WTC11 (cell line): ENCODE measurements at regions not wholly inside any gene's neighbourhood (a gene's known extent, or its start where the extent isn't known, plus 50 kb on each side); places are given as distances from the start of the nearest gene placed in this dataset.
A peak's percentile ranks its signal among the peaks of the same experiment; 100 is the strongest.

ENCODE experiments used
- ATAC-seq: fragments of 200-7000 bp; cut with Tn5 transposase; 2 replicates; pipeline ENCODE4 v1.10.0; 2021; ENCODE audit warnings: mild to moderate bottlenecking, moderate library complexity
- CTCF ChIA-PET: fragments of 300-600 bp; sonication (Branson Sonifier 250); formaldehyde crosslinking; loops from one replicate; lab custom pipeline; 2021; ENCODE audit warnings: antibody characterized with exemption; lab: Charles Lee
- POLR2A ChIA-PET: fragments of 350-600 bp; sonication (Branson Sonifier 250); formaldehyde crosslinking; loops from one replicate; lab custom pipeline; 2021; ENCODE audit warnings: antibody characterized with exemption; lab: Charles Lee
- DNase-seq: peaks from one replicate; pipeline ENCODE4 v3.0.0; 2021; ENCODE audit warnings: low spot score
- H3K27ac Mint-ChIP-seq: 2 replicates; pipeline ENCODE4 v1.8.0; 2021; ENCODE audit warnings: mixed read lengths
- H3K27me3 Mint-ChIP-seq: 2 replicates; pipeline ENCODE4 v1.8.0; 2021; ENCODE audit warnings: low read depth, mild to moderate bottlenecking, moderate library complexity, mixed read lengths
- H3K36me3 Mint-ChIP-seq: 2 replicates; pipeline ENCODE4 v1.8.0; 2021; ENCODE audit warnings: mixed read lengths
- H3K4me1 Mint-ChIP-seq: 2 replicates; pipeline ENCODE4 v1.8.0; 2022; ENCODE audit warnings: mixed read lengths
- H3K4me3 Mint-ChIP-seq: 2 replicates; pipeline ENCODE4 v1.8.0; 2021; ENCODE audit warnings: mild to moderate bottlenecking, moderate library complexity, mixed read lengths
- H3K9me3 Mint-ChIP-seq: 2 replicates; pipeline ENCODE4 v1.8.0; 2021; ENCODE audit warnings: mixed read lengths
- CREB1 ChIP-seq: sonication (generic); formaldehyde crosslinking; IDR thresholded peaks from 2 replicates; pipeline ENCODE4 v1.8.0; 2023; ENCODE audit warnings: mild to moderate bottlenecking, missing genetic modification reagents
- FOXK1 ChIP-seq: sonication (generic); formaldehyde crosslinking; IDR thresholded peaks from 2 replicates; pipeline ENCODE4 v1.8.0; 2022; ENCODE audit warnings: mild to moderate bottlenecking, moderate library complexity, missing genetic modification reagents
- FOXP1 ChIP-seq: sonication (generic); formaldehyde crosslinking; IDR thresholded peaks from 2 replicates; pipeline ENCODE4 v1.8.0; 2022; ENCODE audit warnings: missing genetic modification reagents, mild to moderate bottlenecking, moderate library complexity, borderline replicate concordance
- GRHL2 ChIP-seq: fragments of 250-450 bp; sonication (Bioruptor Pico); IDR thresholded peaks from 2 replicates; pipeline ENCODE4 v1.8.0; 2022; ENCODE audit warnings: mild to moderate bottlenecking, moderate library complexity; ENCODE audit not compliant: insufficient replicate concordance, severe bottlenecking
- KAT7 ChIP-seq: sonication (generic); formaldehyde crosslinking; IDR thresholded peaks from 2 replicates; pipeline ENCODE4 v1.8.1; 2023; ENCODE audit warnings: missing genetic modification reagents, mild to moderate bottlenecking, borderline replicate concordance
- MXD4 ChIP-seq: fragments of 250-450 bp; sonication (Bioruptor Pico); IDR thresholded peaks from 2 replicates; pipeline ENCODE4 v1.8.0; 2021; ENCODE audit warnings: mild to moderate bottlenecking, moderate library complexity, borderline replicate concordance
- MYBL2 ChIP-seq: sonication (generic); formaldehyde crosslinking; IDR thresholded peaks from 2 replicates; pipeline ENCODE4 v1.8.1; 2023; ENCODE audit warnings: mild to moderate bottlenecking, moderate library complexity, missing genetic modification reagents
- NFATC4 ChIP-seq: fragments of 250-450 bp; sonication (Bioruptor Pico); IDR thresholded peaks from 2 replicates; pipeline ENCODE4 v1.9.0; 2021; ENCODE audit warnings: mild to moderate bottlenecking
- TCF7 ChIP-seq: sonication (generic); formaldehyde crosslinking; IDR thresholded peaks from 2 replicates; pipeline ENCODE4 v1.8.0; 2022; ENCODE audit warnings: mild to moderate bottlenecking, low read depth, missing genetic modification reagents, moderate library complexity
- TF ChIP-seq, protein P1 (sequence below): sonication (generic); formaldehyde crosslinking; IDR thresholded peaks from 2 replicates; pipeline ENCODE4 v1.8.1; 2023; ENCODE audit warnings: mild to moderate bottlenecking, missing genetic modification reagents, borderline replicate concordance
- TF ChIP-seq, protein P2 (sequence below): fragments of 250-450 bp; sonication (Bioruptor Pico); conservative IDR thresholded peaks from 2 replicates; pipeline ENCODE4 v1.9.0; 2021; ENCODE audit warnings: mild to moderate bottlenecking
- TF ChIP-seq, protein P3 (sequence below): fragments of 200-600 bp; IDR thresholded peaks from 2 replicates; pipeline ENCODE4 v1.8.0; 2022; ENCODE audit warnings: antibody characterized with exemption
- TF ChIP-seq, protein P4 (sequence below): sonication (generic); formaldehyde crosslinking; IDR thresholded peaks from 2 replicates; pipeline ENCODE4 v1.8.0; 2022; ENCODE audit warnings: missing genetic modification reagents
- TF ChIP-seq, protein P5 (sequence below): sonication (generic); formaldehyde crosslinking; IDR thresholded peaks from 2 replicates; pipeline ENCODE4 v1.8.1; 2023; ENCODE audit warnings: mild to moderate bottlenecking, missing genetic modification reagents
- TF ChIP-seq, protein P6 (sequence below): sonication (generic); formaldehyde crosslinking; IDR thresholded peaks from 2 replicates; pipeline ENCODE4 v1.8.1; 2022; ENCODE audit warnings: mild to moderate bottlenecking, missing genetic modification reagents, moderate library complexity, borderline replicate concordance

DNA sequence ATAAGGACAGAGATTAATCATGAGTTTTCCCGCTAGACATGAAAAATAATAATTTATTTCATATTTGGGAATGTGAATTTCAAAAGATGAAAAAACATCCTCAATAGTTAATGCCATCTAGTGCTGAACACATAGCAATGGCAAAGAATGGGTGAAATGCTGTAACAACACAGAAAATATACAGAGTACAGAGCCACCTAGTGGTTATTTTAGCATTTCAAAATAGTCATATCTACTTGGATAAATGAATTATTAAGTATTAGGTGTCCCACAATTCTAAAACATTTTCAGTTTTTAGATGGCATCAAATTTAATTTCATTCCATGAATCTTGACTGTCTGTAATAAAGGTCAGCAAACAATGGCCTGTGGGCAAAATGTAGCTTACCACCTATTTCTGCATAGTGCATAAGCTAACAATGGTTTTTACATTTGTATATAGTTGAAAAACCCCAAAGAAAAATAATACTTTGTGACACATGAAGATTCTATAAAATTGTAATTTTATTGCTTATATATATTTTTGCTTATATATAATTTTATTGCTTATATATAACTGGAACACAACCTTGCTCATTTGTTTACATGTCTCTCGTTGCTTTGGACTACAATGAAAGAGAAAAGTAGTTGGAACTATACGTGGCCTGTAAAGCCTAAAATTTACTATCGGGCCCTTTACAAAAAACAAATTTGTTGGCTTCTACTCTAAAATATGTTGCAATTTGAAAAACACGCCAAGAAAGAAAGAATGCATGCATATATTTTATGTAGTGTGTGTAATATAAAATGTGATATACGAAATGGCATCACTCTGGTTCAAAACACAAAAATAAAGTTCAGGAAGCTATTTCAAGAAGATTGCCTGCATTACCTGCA is 99.1 kb upstream of the FAM47C start:
- no peak for ATAC-seq
- Mint-ChIP-seq H3K36me3 (peaks cover 16% of the 10 kb centered on the region), H3K9me3 (peaks cover 7% of the 10 kb centered on the region), H3K4me3 (no peak overlapping the region)
- CTCF ChIA-PET, result interaction anchor here (1.0 kb wide), 1 partner anchor 12 kb away, joined by 3 read pairs; no protein-coding TSS in a partner anchor
- TF ChIP-seq, protein P1, sequence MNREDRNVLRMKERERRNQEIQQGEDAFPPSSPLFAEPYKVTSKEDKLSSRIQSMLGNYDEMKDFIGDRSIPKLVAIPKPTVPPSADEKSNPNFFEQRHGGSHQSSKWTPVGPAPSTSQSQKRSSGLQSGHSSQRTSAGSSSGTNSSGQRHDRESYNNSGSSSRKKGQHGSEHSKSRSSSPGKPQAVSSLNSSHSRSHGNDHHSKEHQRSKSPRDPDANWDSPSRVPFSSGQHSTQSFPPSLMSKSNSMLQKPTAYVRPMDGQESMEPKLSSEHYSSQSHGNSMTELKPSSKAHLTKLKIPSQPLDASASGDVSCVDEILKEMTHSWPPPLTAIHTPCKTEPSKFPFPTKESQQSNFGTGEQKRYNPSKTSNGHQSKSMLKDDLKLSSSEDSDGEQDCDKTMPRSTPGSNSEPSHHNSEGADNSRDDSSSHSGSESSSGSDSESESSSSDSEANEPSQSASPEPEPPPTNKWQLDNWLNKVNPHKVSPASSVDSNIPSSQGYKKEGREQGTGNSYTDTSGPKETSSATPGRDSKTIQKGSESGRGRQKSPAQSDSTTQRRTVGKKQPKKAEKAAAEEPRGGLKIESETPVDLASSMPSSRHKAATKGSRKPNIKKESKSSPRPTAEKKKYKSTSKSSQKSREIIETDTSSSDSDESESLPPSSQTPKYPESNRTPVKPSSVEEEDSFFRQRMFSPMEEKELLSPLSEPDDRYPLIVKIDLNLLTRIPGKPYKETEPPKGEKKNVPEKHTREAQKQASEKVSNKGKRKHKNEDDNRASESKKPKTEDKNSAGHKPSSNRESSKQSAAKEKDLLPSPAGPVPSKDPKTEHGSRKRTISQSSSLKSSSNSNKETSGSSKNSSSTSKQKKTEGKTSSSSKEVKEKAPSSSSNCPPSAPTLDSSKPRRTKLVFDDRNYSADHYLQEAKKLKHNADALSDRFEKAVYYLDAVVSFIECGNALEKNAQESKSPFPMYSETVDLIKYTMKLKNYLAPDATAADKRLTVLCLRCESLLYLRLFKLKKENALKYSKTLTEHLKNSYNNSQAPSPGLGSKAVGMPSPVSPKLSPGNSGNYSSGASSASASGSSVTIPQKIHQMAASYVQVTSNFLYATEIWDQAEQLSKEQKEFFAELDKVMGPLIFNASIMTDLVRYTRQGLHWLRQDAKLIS (CRISPR knock-in tag), result no peak
- TF ChIP-seq, protein P2, sequence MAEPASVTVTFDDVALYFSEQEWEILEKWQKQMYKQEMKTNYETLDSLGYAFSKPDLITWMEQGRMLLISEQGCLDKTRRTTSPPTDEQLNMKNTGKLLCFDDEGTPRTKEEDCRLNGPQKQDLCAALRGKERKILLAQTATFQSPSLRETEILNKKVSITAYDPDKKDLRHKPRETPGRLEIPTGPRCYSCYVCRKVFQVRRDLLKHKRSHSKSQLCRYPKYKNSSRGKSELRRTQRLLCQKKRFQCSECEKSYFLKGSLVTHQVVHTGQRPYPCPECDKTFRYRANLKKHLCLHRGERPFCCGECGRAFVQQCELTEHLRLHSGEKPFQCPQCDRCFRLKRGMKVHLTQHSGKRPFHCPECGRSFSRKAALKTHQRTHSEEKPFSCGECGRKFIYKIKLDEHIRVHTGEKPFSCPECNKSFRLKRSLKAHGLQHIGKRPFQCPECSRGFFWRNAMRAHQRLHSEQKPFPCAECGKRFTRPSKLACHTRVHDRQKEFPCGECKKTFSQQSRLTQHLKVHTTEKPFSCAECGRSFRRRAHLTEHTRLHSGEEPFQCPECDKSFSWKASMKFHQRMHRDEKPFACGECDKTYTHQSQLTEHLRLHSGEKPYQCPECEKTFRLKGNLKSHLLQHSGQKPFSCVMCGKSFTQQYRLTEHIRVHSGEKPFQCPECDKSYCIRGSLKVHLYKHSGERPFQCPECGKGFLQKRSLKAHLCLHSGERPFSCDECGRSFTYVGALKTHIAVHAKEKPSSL (CRISPR knock-in tag), result no peak
- no peak for TF ChIP-seq FOXP1 (CRISPR knock-in tag)
- TF ChIP-seq TCF7 (CRISPR knock-in tag), result no peak
- TF ChIP-seq MYBL2 (CRISPR knock-in tag), result no peak
- no peak for TF ChIP-seq MXD4 (CRISPR knock-in tag)
- TF ChIP-seq, protein P3, sequence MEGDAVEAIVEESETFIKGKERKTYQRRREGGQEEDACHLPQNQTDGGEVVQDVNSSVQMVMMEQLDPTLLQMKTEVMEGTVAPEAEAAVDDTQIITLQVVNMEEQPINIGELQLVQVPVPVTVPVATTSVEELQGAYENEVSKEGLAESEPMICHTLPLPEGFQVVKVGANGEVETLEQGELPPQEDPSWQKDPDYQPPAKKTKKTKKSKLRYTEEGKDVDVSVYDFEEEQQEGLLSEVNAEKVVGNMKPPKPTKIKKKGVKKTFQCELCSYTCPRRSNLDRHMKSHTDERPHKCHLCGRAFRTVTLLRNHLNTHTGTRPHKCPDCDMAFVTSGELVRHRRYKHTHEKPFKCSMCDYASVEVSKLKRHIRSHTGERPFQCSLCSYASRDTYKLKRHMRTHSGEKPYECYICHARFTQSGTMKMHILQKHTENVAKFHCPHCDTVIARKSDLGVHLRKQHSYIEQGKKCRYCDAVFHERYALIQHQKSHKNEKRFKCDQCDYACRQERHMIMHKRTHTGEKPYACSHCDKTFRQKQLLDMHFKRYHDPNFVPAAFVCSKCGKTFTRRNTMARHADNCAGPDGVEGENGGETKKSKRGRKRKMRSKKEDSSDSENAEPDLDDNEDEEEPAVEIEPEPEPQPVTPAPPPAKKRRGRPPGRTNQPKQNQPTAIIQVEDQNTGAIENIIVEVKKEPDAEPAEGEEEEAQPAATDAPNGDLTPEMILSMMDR, result peak; percentile 17; the same call in 1 of the 2 replicates
- TF ChIP-seq, all 79 proteins: peak for 1
- H3K27me3 Mint-ChIP-seq, result no peaks in the 10 kb centered on the region; the same call in 1 of the 2 replicates
- H3K27ac Mint-ChIP-seq, result no peak overlapping the region
- POLR2A ChIA-PET, result no interaction called here
- H3K4me1 Mint-ChIP-seq, result no peaks in the 10 kb centered on the region
- no peak for DNase-seq

DNA sequence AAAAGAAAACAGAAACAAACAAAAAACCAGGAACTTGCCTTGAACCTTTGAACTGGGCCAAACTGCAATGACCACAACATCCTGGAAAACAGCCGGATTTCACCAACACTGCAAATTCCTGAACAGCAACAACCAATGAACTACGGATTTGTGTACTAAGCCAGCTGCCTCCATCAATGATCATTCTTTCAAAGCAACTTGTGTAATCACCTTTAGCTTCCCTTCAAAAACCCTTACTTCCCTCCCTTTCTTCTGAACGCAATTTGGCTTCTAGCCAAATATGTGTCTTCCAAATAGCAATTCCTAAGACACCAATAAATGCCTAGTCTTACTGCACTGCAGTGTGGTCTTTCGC is 98.5 kb upstream of the FAM47C start:
- CTCF ChIA-PET, result interaction anchor here (1.0 kb wide), 1 partner anchor 11 kb away, joined by 3 read pairs; no protein-coding TSS in a partner anchor
- H3K27ac Mint-ChIP-seq, result no peak overlapping the region
- TF ChIP-seq NFATC4 (CRISPR knock-in tag) (no peak), KAT7 (CRISPR knock-in tag) (no peak), CREB1 (no peak), GRHL2 (CRISPR knock-in tag) (no peak), FOXK1 (no peak)
- TF ChIP-seq, protein P4, sequence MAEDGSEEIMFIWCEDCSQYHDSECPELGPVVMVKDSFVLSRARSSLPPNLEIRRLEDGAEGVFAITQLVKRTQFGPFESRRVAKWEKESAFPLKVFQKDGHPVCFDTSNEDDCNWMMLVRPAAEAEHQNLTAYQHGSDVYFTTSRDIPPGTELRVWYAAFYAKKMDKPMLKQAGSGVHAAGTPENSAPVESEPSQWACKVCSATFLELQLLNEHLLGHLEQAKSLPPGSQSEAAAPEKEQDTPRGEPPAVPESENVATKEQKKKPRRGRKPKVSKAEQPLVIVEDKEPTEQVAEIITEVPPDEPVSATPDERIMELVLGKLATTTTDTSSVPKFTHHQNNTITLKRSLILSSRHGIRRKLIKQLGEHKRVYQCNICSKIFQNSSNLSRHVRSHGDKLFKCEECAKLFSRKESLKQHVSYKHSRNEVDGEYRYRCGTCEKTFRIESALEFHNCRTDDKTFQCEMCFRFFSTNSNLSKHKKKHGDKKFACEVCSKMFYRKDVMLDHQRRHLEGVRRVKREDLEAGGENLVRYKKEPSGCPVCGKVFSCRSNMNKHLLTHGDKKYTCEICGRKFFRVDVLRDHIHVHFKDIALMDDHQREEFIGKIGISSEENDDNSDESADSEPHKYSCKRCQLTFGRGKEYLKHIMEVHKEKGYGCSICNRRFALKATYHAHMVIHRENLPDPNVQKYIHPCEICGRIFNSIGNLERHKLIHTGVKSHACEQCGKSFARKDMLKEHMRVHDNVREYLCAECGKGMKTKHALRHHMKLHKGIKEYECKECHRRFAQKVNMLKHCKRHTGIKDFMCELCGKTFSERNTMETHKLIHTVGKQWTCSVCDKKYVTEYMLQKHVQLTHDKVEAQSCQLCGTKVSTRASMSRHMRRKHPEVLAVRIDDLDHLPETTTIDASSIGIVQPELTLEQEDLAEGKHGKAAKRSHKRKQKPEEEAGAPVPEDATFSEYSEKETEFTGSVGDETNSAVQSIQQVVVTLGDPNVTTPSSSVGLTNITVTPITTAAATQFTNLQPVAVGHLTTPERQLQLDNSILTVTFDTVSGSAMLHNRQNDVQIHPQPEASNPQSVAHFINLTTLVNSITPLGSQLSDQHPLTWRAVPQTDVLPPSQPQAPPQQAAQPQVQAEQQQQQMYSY (CRISPR knock-in tag), result no peak
- TF ChIP-seq, protein P5, sequence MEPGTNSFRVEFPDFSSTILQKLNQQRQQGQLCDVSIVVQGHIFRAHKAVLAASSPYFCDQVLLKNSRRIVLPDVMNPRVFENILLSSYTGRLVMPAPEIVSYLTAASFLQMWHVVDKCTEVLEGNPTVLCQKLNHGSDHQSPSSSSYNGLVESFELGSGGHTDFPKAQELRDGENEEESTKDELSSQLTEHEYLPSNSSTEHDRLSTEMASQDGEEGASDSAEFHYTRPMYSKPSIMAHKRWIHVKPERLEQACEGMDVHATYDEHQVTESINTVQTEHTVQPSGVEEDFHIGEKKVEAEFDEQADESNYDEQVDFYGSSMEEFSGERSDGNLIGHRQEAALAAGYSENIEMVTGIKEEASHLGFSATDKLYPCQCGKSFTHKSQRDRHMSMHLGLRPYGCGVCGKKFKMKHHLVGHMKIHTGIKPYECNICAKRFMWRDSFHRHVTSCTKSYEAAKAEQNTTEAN (CRISPR knock-in tag), result no peak
- TF ChIP-seq, protein P6, sequence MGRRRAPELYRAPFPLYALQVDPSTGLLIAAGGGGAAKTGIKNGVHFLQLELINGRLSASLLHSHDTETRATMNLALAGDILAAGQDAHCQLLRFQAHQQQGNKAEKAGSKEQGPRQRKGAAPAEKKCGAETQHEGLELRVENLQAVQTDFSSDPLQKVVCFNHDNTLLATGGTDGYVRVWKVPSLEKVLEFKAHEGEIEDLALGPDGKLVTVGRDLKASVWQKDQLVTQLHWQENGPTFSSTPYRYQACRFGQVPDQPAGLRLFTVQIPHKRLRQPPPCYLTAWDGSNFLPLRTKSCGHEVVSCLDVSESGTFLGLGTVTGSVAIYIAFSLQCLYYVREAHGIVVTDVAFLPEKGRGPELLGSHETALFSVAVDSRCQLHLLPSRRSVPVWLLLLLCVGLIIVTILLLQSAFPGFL (CRISPR knock-in tag), result no peak

More for the DNA sequence above, 98.5 kb upstream of the FAM47C start:
- Mint-ChIP-seq H3K4me1 (no peaks in the 10 kb centered on the region), H3K27me3 (no peaks in the 10 kb centered on the region; the same call in 1 of the 2 replicates), H3K9me3 (peaks cover 4% of the 10 kb centered on the region), H3K4me3 (no peak overlapping the region), H3K36me3 (peaks cover 11% of the 10 kb centered on the region)
- ATAC-seq (no peak), DNase-seq (no peak)
- POLR2A ChIA-PET, result no interaction called here
